ENCODE measurements at regions not wholly inside any gene's neighbourhood (a gene's known extent, or its start where the extent isn't known, plus 50 kb on each side); places are given as distances from the start of the nearest gene placed in this dataset.

DNA sequence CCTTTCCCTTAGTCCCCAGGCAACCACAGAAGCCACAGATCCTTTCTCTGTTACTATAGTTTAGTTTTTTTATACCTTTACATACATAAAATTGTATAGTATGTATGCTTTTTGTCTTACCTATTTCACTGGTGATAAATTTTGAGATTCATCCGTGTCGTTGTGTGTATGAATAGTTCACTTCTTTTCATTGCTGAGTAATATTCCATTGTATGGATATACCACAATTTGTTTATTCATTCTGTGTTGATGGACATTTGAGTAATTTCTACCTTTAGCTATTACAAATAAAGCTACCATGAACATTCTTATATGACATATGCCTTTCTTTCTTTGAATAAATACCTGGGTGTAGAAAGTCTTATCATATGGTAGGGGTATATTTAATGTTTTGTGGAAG lies 102.8 kb upstream of the CERS6 start:
- no peaks in the 10 kb centered on the region for H3K4me1 ChIP-seq
- H3K36me3 ChIP-seq = no peaks in the 10 kb centered on the region
- H3K4me3 ChIP-seq = no peak overlapping the region
- 72 to 73% methylated on average over 2 of the region's 2 CpGs for WGBS, 2 donors
- TF ChIP-seq, protein P1, sequence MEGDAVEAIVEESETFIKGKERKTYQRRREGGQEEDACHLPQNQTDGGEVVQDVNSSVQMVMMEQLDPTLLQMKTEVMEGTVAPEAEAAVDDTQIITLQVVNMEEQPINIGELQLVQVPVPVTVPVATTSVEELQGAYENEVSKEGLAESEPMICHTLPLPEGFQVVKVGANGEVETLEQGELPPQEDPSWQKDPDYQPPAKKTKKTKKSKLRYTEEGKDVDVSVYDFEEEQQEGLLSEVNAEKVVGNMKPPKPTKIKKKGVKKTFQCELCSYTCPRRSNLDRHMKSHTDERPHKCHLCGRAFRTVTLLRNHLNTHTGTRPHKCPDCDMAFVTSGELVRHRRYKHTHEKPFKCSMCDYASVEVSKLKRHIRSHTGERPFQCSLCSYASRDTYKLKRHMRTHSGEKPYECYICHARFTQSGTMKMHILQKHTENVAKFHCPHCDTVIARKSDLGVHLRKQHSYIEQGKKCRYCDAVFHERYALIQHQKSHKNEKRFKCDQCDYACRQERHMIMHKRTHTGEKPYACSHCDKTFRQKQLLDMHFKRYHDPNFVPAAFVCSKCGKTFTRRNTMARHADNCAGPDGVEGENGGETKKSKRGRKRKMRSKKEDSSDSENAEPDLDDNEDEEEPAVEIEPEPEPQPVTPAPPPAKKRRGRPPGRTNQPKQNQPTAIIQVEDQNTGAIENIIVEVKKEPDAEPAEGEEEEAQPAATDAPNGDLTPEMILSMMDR (IDR thresholded peaks at IDR 0.05) = no peak
- no peak for DNase-seq
- peaks cover 0 to 13% (median 0%) of the 10 kb centered on the region in 11 donors for H3K9me3 ChIP-seq
- no peak overlapping the region for H3K27ac ChIP-seq
- no peaks in the 10 kb centered on the region for H3K27me3 ChIP-seq
- no peak for ATAC-seq
- intact Hi-C loops (cut with DNase I) = no loop called here

DNA sequence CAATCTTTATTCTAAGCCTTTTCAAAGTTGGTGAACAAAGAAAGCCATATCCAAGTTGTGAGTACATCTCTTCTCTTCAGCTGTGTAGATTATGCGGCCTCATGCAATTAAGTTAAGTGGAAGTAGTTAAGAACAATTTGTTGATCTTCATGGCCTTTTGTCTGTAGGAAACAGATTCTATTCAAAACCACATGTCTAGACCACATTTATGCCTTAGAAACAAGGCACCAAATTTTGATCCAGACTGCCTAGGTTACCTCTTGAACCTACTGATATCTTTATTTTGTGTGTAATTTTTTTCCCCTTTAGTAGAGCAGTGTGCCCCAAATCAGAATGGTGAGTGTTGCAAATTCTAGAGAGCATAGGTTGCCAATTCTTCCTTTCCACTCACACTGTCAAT lies 101.6 kb upstream of the CERS6 start:
- H3K27me3 ChIP-seq = no peaks in the 10 kb centered on the region
- DNase-seq = no peak
- H3K4me1 ChIP-seq = no peaks in the 10 kb centered on the region
- H3K4me3 ChIP-seq = no peak overlapping the region
- no peak overlapping the region for H3K27ac ChIP-seq
- TF ChIP-seq, protein P1 (IDR thresholded peaks at IDR 0.05) = no peak
- ATAC-seq = no peak
- 94 to 95% methylated on average over 1 of the region's 1 CpG for WGBS, 2 donors
- peaks cover 0 to 13% (median 0%) of the 10 kb centered on the region in 11 donors for H3K9me3 ChIP-seq
- H3K36me3 ChIP-seq = no peaks in the 10 kb centered on the region
- intact Hi-C loops (cut with DNase I) = no loop called here

DNA sequence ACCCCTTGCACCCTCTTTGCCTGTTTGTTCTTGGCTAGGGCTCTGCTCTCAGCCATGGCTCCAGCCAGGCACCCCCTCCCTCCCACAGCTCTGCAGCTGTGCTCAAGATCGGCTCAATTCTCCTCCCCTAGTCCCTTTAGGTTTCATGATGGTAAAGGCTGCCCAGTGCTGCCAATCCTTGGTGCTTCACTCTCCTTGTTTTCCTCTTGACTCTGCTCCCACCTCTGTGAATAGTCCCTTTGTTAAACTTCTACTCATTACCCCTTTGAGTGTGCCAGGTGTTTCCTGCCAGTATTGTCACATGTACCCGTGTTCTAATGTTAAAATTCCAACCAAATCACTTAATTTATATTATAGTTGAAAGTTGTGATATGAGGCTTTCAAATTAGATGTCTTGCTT lies 101.0 kb upstream of the CERS6 start:
- Histone ChIP-seq H3K4me3 (no peak overlapping the region), H3K36me3 (no peaks in the 10 kb centered on the region), H3K4me1 (no peaks in the 10 kb centered on the region), H3K9me3 (peaks cover 0 to 13% (median 0%) of the 10 kb centered on the region in 11 donors), H3K27me3 (no peaks in the 10 kb centered on the region), H3K27ac (no peak overlapping the region)
- ATAC-seq = no peak
- TF ChIP-seq, protein P1 (IDR thresholded peaks at IDR 0.05) = no peak
- no peak for DNase-seq
- intact Hi-C loops (cut with DNase I) = no loop called here
- whole genome bisulfite sequencing, 2 donors = 58 to 69% methylated on average over 2 of the region's 2 CpGs

DNA sequence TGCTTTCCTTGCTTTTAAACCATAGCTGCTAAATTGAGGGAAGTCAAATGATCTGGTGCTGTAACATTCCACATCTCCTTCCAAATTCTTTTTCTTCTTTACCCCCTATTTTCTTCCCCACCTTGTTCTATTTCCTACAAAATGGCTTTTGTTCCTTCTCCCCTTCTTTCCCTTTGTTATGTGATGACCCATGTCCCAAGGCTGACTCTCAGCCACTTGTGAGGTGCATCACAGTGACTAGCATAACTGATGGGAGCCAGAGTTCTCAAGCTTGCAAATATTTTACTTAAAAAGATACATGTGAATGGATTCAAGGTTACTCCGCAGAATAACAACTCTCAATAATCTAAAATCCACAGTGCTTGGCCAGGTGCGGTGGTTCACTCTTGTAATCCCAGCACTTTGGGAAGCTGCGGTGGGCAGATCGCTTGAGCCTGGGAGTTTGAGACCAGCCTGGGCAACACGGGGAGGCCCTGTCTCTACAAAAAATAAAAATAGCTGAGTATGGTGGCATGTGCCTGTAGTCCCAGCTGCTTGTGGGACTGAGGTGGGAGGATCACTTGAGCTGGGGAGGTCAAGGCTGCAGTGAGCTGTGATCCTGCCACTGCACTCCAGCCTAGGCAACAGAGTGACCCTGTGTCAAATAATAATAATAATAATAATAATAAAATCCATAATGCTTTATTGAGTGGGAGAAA lies 100.1 kb upstream of the CERS6 start:
- H3K27me3 ChIP-seq = no peaks in the 10 kb centered on the region
- H3K36me3 ChIP-seq = no peaks in the 10 kb centered on the region
- H3K27ac ChIP-seq = no peak overlapping the region
- intact Hi-C loops (cut with DNase I) = no loop called here
- ATAC-seq = no peak
- H3K4me3 ChIP-seq = no peak overlapping the region
- 87 to 88% methylated on average over 5 of the region's 5 CpGs for WGBS, 2 donors
- H3K9me3 ChIP-seq = peaks cover 0 to 13% (median 0%) of the 10 kb centered on the region in 11 donors
- TF ChIP-seq, protein P1 (IDR thresholded peaks at IDR 0.05) = no peak
- H3K4me1 ChIP-seq = no peaks in the 10 kb centered on the region
- DNase-seq = no peak

Measured in heart right ventricle (tissue), 16 donors.